Stimulated activated effector memory CD8-positive, alpha-beta T cell treated with anti-CD3 and anti-CD28 coated beads, Interleukin-12 subunit alpha, Interleukin-12 subunit beta, amount 100 ng/mL, for 72 hours (primary cell): ENCODE measurements at regions not wholly inside any gene's neighbourhood (a gene's known extent, or its start where the extent isn't known, plus 50 kb on each side); places are given as distances from the start of the nearest gene placed in this dataset.
"Not testable (repeated sequence)": the region's sequence is repeated elsewhere in the genome, so short reads cannot be mapped to it uniquely, and the experiment has no call there.

ENCODE experiments used
- ATAC-seq: fragments of 150-1000 bp; cut with Tn5 transposase; 2 replicates; pipeline ENCODE4 v1.10.0; 2021
- DNase-seq, 2 donors: peaks; one replicate each; pipeline ENCODE4 v3.0.0; 2021 to 2022; ENCODE audit warnings: low spot score in 2 of 2
- H3K27ac Mint-ChIP-seq: one replicate; pipeline ENCODE4 v1.8.0; 2022; ENCODE audit warnings: mild to moderate bottlenecking, mixed read lengths
- H3K36me3 Mint-ChIP-seq: one replicate; pipeline ENCODE4 v1.8.0; 2022; ENCODE audit warnings: mild to moderate bottlenecking, mixed read lengths
- H3K4me1 Mint-ChIP-seq: one replicate; pipeline ENCODE4 v1.8.0; 2022; ENCODE audit warnings: mixed read lengths
- H3K4me3 Mint-ChIP-seq: one replicate; pipeline ENCODE4 v1.8.0; 2022; ENCODE audit warnings: mild to moderate bottlenecking, mixed read lengths
- H3K9me3 Mint-ChIP-seq: one replicate; pipeline ENCODE4 v1.8.0; 2022; ENCODE audit warnings: mixed read lengths

GRCh38 chr16:5196204-5196603, 98.6 kb upstream of the EEF2KMT start:
- no peak for ATAC-seq
- no peak for DNase-seq
- no peaks in the 10 kb centered on the region for H3K4me1 Mint-ChIP-seq
- H3K9me3 Mint-ChIP-seq = no peaks in the 10 kb centered on the region
- H3K36me3 Mint-ChIP-seq = no peaks in the 10 kb centered on the region
- H3K4me3 Mint-ChIP-seq = no peak overlapping the region
- H3K27ac Mint-ChIP-seq = no peak overlapping the region

DNA sequence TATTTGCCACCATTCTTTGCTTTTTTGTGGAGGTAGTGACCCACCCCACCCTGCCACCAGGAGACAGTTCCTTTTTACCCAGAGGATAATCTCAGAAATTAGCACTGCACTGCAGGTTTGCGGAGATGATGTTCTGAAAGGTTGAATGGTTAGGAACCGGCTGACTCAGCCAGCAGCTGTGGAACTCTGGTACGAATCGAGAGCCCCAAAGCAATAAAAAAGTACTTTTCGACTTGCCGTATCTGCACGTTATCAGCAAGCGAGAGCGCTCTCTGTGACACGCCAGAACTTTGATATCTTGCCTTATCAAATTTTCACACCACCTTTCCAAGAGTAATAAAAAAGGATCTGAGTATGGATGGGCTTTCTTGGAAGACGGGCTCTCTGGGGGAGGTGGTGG, 96.3 kb upstream of the EEF2KMT start:
- Mint-ChIP-seq H3K9me3 (no peaks in the 10 kb centered on the region), H3K4me1 (no peaks in the 10 kb centered on the region), H3K27ac (no peak overlapping the region), H3K36me3 (no peaks in the 10 kb centered on the region), H3K4me3 (no peak overlapping the region)
- DNase-seq (no peak), ATAC-seq (no peak)

DNA sequence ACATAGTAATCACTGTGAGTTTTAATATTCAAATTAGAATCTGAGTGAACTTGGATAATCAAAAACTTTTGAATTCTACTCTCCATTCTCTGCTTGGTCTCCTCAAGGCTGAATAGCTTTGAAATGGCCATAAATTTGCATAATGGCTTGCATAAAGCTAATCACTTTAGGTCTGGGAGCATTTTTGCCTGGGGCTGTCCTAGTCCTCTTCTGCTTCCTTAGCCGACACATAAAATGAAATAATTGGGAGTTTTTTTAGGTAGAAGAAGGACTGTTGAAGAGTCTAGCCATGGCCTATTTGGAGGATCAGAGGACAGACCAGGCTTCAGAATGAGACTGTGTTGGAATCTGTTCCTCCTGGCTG, 91.4 kb upstream of the EEF2KMT start:
- no peak for DNase-seq
- ATAC-seq = no peak
- Mint-ChIP-seq H3K36me3 (no peaks in the 10 kb centered on the region), H3K27ac (no peak overlapping the region), H3K4me1 (no peaks in the 10 kb centered on the region), H3K4me3 (no peak overlapping the region), H3K9me3 (no peaks in the 10 kb centered on the region)

DNA sequence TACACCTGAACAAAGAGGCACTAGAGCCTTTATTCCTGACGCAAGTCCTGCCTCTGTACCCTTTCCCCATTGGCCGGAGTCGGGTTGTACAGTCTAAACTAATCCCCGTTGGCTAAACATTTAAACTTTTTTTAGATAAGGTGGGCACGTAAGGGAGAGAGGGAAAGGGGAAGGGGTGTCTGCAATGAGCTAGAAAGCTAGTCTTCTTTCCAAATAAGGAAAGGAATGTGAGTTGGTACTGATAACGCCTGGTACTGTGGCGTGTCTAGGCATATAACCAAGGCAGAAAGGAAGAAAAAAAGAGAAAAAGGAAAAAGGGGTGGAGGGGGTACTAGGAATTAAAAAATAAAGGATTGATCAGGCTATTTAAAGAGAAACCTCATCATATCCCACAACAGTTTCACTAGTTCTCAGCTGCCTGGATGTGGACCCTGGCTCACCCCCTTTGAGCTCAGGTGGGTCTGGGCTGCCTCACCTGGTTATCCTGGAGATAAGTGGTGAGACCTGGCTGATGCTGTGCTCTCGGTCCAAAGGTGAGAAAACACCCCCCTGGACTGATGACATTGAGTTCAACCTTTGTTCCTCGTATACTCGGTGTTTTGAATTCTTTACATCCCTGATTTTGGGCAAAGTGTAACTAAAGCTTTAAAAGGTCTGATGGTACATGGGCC, 90.9 kb upstream of the EEF2KMT start:
- Mint-ChIP-seq H3K4me1 (no peaks in the 10 kb centered on the region), H3K4me3 (no peak overlapping the region), H3K9me3 (no peaks in the 10 kb centered on the region), H3K27ac (no peak overlapping the region), H3K36me3 (no peaks in the 10 kb centered on the region)
- ATAC-seq (no peak), DNase-seq (no peak)

DNA sequence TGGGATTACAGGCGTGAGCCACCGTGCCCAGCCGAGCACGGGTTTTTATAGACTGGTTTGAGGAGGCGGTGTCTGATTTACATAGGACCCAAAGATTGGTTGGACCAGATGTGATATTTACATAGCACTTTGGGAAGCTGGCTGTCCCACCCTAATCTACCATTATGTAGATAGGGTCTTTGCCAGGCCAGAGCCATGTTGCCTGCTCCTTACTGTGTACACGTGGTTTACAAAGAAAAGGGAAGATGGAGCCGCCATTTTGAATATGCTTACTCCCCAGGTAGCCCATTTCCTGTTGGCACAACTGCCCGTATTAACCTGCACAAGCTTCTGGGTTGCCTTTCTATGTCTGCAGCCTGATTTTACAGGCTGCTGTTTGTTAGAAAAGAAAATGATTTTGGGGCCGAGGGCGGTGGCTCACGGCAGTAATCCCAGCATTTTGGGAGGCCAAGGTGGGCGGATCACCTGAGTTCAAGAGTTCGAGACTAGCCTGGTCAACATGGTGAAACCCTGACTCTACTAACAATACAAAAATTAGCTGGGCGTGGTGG, 89.9 kb upstream of the EEF2KMT start:
- Mint-ChIP-seq H3K9me3 (no peaks in the 10 kb centered on the region), H3K4me1 (no peaks in the 10 kb centered on the region), H3K27ac (no peak overlapping the region), H3K36me3 (no peaks in the 10 kb centered on the region), H3K4me3 (no peak overlapping the region)
- no peak for ATAC-seq
- DNase-seq = no peak

GRCh38 chr16:5186381-5186903, 88.8 kb upstream of the EEF2KMT start:
- no peak for DNase-seq
- Mint-ChIP-seq H3K4me1 (no peaks in the 10 kb centered on the region), H3K4me3 (no peak overlapping the region), H3K27ac (no peak overlapping the region), H3K36me3 (no peaks in the 10 kb centered on the region), H3K9me3 (no peaks in the 10 kb centered on the region)
- no peak for ATAC-seq

DNA sequence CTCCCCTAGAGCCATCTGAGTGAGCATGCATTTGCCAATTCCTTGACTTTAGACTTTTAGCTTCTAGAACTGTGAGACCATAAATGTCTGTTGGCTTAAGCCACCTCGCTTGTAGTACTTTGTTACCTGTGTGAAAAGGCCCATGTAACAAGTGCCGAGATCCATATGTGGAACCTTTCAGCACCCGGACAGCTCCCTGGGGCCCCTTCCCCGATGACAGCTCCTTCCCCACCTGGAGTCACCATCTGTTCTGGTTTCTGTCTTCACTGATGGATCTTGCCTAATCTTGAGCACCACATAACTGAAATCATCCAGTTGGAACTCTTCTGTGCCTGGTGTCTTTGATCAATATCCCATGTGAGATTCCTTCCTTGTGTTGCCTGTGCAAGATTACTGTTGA, 78.9 kb upstream of the EEF2KMT start:
- peaks cover 10% of the 10 kb centered on the region for H3K9me3 Mint-ChIP-seq
- no peak overlapping the region for H3K27ac Mint-ChIP-seq
- ATAC-seq (no peak), DNase-seq (no peak)
- no peaks in the 10 kb centered on the region for H3K4me1 Mint-ChIP-seq
- H3K36me3 Mint-ChIP-seq = no peaks in the 10 kb centered on the region
- no peak overlapping the region for H3K4me3 Mint-ChIP-seq

DNA sequence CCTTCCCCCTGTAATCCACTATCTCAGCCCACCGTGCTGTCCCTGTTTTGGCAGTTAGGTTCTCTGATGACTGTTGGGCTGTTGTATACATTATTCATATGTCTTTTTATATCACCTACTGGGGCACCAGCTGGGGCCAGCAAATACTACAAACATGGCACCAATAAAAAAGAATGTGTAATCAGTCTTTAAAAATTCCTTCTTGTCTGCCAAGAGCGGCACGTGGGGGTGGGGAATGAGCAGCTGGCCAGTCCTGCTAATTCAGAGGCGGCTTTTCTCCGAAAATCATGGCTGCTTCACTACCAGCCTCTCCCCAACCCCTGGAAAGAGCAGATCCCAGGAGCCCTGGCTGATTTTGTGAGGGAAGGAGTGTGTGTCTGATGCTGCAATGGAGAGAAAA, 77.7 kb upstream of the EEF2KMT start:
- H3K27ac Mint-ChIP-seq = no peak overlapping the region
- DNase-seq (no peak), ATAC-seq (no peak)
- H3K9me3 Mint-ChIP-seq = peaks cover 10% of the 10 kb centered on the region
- no peak overlapping the region for H3K4me3 Mint-ChIP-seq
- no peaks in the 10 kb centered on the region for H3K36me3 Mint-ChIP-seq
- H3K4me1 Mint-ChIP-seq = no peaks in the 10 kb centered on the region

DNA sequence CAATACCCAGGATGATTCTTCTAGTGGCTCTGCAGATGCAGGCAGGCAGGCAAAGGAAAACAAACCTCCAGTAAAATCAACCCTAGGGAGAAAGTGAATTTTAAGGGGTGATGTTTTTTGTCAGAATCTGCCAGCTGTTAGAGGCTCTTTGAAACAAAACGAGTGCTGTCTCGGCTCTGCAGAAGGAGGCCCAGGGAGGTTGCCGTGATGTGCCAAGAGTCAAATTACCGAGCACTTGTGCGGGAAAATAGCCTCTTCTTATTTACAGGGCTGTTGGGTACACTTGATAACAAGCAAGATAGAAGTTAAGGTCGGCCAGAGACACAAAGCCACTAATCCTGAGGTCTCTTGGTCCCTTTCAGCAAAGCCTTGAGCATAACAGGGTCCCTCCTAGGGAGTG, 68.9 kb upstream of the EEF2KMT start:
- no peak overlapping the region for H3K27ac Mint-ChIP-seq
- H3K4me3 Mint-ChIP-seq = no peak overlapping the region
- no peak for DNase-seq
- no peaks in the 10 kb centered on the region for H3K36me3 Mint-ChIP-seq
- ATAC-seq = no peak
- H3K4me1 Mint-ChIP-seq = no peaks in the 10 kb centered on the region
- H3K9me3 Mint-ChIP-seq = peaks cover 5% of the 10 kb centered on the region

DNA sequence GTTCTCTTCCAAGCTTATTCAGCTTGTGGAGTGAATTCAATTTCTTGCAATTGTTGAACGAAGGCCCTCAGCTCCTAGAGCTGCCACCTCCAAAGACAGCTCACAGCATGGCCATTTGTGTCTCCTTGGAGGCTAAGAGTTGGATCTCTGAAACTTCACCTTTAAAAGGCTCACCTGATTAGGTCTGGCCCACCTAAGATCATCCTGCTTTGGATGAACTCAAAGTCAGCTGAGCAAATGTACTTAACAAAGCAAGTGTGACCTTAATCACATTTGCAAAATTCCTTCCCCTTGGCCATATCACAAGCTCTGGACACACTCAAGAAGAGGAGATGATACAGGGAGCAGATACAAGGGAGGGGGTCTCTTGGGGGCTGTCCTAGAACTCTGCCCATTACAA, 67.8 kb upstream of the EEF2KMT start:
- not testable (repeated sequence) for DNase-seq, H3K4me3 Mint-ChIP-seq, H3K9me3 Mint-ChIP-seq, H3K36me3 Mint-ChIP-seq, H3K27ac Mint-ChIP-seq, ATAC-seq, H3K4me1 Mint-ChIP-seq

DNA sequence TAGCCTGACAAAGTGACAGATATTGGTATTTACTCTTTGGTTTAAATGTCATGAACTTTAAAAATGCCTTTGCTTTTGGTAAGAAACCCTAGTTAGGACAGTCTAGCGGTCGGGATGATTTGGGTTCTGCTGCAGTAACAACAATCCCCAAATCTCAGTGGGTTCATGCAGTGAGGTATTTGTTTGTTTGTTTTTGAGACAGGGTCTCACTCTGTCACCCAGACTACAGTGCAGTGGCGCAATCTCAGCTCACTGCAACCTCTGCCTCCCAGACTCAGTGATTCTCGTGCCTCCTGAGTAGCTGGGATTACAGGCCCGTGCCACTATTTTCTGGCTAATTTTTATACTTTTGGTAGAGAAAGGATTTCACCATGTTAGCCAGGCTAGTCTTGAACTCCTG, 65.2 kb upstream of the EEF2KMT start:
- H3K4me1 Mint-ChIP-seq, ATAC-seq, H3K36me3 Mint-ChIP-seq, H3K9me3 Mint-ChIP-seq, DNase-seq, H3K27ac Mint-ChIP-seq, H3K4me3 Mint-ChIP-seq: not testable (repeated sequence)

GRCh38 chr16:5161888-5162287, 64.3 kb upstream of the EEF2KMT start:
- not testable (repeated sequence) for H3K9me3 Mint-ChIP-seq, ATAC-seq, H3K36me3 Mint-ChIP-seq, H3K4me3 Mint-ChIP-seq, H3K4me1 Mint-ChIP-seq, H3K27ac Mint-ChIP-seq, DNase-seq

- H3K4me1 Mint-ChIP-seq = not testable (repeated sequence)
Observed at GRCh38 chr16:5160010-5160409, 62.4 kb upstream of the EEF2KMT start.

GRCh38 chr16:5159537-5159936, 61.9 kb upstream of the EEF2KMT start:
- not testable (repeated sequence) for DNase-seq, H3K9me3 Mint-ChIP-seq, H3K4me1 Mint-ChIP-seq, H3K4me3 Mint-ChIP-seq, H3K36me3 Mint-ChIP-seq, H3K27ac Mint-ChIP-seq, ATAC-seq

More at GRCh38 chr16:5160010-5160409, 62.4 kb upstream of the EEF2KMT start:
- H3K27ac Mint-ChIP-seq, DNase-seq, H3K36me3 Mint-ChIP-seq, H3K4me3 Mint-ChIP-seq, H3K9me3 Mint-ChIP-seq, ATAC-seq: not testable (repeated sequence)

- no peak overlapping the region for H3K27ac Mint-ChIP-seq
- no peak for ATAC-seq
Observed at GRCh38 chr16:5158494-5158893, 60.9 kb upstream of the EEF2KMT start.

GRCh38 chr16:5156486-5156885, 58.9 kb upstream of the EEF2KMT start:
- DNase-seq, ATAC-seq, H3K36me3 Mint-ChIP-seq, H3K4me1 Mint-ChIP-seq, H3K9me3 Mint-ChIP-seq, H3K4me3 Mint-ChIP-seq, H3K27ac Mint-ChIP-seq: not testable (repeated sequence)

More at GRCh38 chr16:5158494-5158893, 60.9 kb upstream of the EEF2KMT start:
- H3K4me3 Mint-ChIP-seq = no peak overlapping the region
- DNase-seq = no peak
- H3K36me3 Mint-ChIP-seq = no peaks in the 10 kb centered on the region
- H3K9me3 Mint-ChIP-seq = peaks cover 7% of the 10 kb centered on the region
- no peaks in the 10 kb centered on the region for H3K4me1 Mint-ChIP-seq
